ENCODE measurements at regions not wholly inside any gene's neighbourhood (a gene's known extent, or its start where the extent isn't known, plus 50 kb on each side); places are given as distances from the start of the nearest gene placed in this dataset.

DNA sequence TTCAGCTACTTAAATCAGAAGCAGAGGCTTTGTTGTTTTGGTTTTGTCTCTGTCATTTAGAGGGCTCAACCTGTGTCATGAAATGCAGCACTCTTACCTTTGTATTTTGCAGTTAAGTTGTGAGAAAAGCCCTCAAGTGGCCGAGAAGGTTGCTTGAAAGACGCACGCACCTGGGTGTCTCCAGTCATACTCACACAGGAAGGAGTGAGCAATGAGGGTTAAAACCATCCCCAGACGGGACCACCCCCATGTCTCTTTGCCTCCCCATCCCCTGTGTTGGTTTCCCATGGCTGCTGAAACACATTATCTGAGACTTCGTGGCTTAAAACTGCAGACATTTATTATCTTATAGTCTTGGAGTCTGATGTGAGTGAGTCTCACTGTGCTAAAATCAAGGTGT lies 376.1 kb upstream of the CFAP20DC start:
- no peak for TF ChIP-seq POLR2A (IDR thresholded peaks at IDR 0.05; ENCODE audit: low read depth, low read length)
- no peak for TF ChIP-seq POU2F2 (IDR thresholded peaks at IDR 0.05; ENCODE audit: low read depth, low read length)
- no peak for TF ChIP-seq POLR2AphosphoS5 (IDR thresholded peaks at IDR 0.05; ENCODE audit: low read depth, low read length)
- no peak for TF ChIP-seq TAF1 (IDR thresholded peaks at IDR 0.05; ENCODE audit: low read depth, low read length)

All from GM12891 (cell line).